ENCODE measurements at regions not wholly inside any gene's neighbourhood (a gene's known extent, or its start where the extent isn't known, plus 50 kb on each side); places are given as distances from the start of the nearest gene placed in this dataset.

DNA sequence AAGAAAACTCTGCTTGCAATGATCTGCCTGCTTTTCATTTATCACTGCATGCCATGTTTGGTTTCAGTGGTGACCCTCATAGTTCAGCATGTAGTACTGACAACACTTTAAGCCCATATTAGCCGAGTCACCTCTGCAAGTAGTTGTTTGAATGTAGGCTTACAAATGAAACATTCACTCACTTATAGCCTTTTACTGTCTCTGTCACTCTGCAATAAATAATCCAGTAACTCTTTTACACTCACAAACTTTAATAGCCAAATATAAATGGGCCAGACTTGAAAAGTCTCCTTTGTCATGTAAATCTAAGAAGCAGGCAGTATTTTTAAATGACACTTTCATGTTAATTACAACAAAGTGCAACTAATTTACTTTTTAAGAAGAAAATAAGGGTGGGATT, 1460.0 kb upstream of the ADGRB3 start:
- no peaks in the 10 kb centered on the region for H3K4me1 ChIP-seq
- H3K36me3 ChIP-seq, result no peaks in the 10 kb centered on the region
- H3K27me3 ChIP-seq (ENCODE audit: low read depth), result no peaks in the 10 kb centered on the region
- H3K4me3 ChIP-seq, result no peak overlapping the region
- TF ChIP-seq, protein P1, sequence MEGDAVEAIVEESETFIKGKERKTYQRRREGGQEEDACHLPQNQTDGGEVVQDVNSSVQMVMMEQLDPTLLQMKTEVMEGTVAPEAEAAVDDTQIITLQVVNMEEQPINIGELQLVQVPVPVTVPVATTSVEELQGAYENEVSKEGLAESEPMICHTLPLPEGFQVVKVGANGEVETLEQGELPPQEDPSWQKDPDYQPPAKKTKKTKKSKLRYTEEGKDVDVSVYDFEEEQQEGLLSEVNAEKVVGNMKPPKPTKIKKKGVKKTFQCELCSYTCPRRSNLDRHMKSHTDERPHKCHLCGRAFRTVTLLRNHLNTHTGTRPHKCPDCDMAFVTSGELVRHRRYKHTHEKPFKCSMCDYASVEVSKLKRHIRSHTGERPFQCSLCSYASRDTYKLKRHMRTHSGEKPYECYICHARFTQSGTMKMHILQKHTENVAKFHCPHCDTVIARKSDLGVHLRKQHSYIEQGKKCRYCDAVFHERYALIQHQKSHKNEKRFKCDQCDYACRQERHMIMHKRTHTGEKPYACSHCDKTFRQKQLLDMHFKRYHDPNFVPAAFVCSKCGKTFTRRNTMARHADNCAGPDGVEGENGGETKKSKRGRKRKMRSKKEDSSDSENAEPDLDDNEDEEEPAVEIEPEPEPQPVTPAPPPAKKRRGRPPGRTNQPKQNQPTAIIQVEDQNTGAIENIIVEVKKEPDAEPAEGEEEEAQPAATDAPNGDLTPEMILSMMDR (IDR thresholded peaks at IDR 0.05; ENCODE audit: borderline replicate concordance), result no peak
- intact Hi-C loops (cut with micrococcal nuclease), result no loop called here
- peaks cover 5% of the 10 kb centered on the region for H3K9me3 ChIP-seq (replicated peaks)
- H3K27ac ChIP-seq (replicated peaks), result no peak overlapping the region
- no peak for DNase-seq

DNA sequence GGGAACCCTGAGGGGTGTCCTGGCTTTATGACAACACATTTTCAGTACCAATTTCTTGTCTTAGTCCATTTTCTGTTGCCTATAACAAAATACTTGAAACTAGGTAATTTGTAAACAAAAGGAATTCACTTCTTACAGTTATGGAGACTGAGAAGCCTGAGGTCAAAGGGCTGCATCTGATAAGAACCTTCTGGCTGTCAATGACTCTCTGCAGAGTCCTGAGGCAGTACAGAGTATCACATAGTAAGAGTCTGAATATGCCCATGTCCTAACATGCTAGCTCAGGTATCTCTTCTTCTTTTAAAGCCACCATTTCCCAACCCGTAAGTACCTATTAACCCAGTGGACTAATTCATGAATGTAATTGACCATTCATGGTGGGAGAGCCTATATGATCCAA, 1458.6 kb upstream of the EYS start:
- peaks cover 11% of the 10 kb centered on the region for H3K9me3 ChIP-seq (replicated peaks)
- TF ChIP-seq, protein P1 (IDR thresholded peaks at IDR 0.05; ENCODE audit: borderline replicate concordance), result no peak
- H3K27me3 ChIP-seq (ENCODE audit: low read depth), result no peaks in the 10 kb centered on the region
- no peaks in the 10 kb centered on the region for H3K36me3 ChIP-seq
- intact Hi-C loops (cut with micrococcal nuclease), result no loop called here
- DNase-seq, result no peak
- H3K4me1 ChIP-seq, result no peaks in the 10 kb centered on the region
- no peak overlapping the region for H3K4me3 ChIP-seq
- H3K27ac ChIP-seq (replicated peaks), result no peak overlapping the region

DNA sequence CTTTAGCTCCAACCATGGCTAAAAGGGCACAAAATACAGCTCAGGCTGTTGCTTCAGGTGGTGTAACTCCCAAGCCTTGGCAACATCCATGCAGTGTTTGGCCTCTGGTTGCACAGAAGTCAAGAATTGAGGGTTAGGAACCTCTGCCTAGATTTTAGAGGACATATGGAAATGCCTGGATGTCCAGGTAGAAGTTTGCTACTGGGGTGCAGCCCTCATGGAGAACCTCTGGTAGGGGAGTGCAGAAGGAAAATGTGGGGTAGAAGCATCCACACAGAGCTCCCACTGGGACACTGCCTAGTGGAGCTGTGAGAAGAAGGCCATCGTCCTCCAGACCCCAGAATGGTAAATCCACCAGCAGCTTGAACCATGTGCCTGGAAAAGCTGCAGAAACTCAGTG, 1453.8 kb upstream of the EYS start:
- TF ChIP-seq, protein P1 (IDR thresholded peaks at IDR 0.05; ENCODE audit: borderline replicate concordance), result no peak
- H3K27ac ChIP-seq (replicated peaks), result no peak overlapping the region
- H3K36me3 ChIP-seq, result no peaks in the 10 kb centered on the region
- peaks cover 17% of the 10 kb centered on the region for H3K9me3 ChIP-seq (replicated peaks)
- no peaks in the 10 kb centered on the region for H3K27me3 ChIP-seq (ENCODE audit: low read depth)
- no peak for DNase-seq
- intact Hi-C loops (cut with micrococcal nuclease), result no loop called here
- H3K4me1 ChIP-seq, result no peaks in the 10 kb centered on the region
- H3K4me3 ChIP-seq, result no peak overlapping the region

DNA sequence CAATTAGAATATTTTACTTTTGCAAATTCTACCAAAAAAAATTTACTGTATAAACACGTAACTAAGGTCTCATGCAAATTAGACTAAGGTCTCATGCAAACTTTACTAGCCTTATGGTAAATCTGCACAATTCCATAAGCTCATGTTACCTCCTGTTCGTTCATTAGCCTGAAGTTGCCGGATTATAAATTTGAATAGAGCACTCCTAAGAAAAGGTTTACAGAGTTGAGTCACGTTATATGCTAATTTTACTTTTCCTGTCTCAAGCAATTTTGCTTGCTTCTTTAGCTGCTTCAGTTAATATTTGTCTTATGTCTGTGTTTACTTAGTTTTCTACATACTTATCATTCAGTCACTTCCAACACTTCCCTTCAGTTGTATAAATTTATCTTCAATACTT, 1434.0 kb upstream of the EYS start:
- Histone ChIP-seq H3K9me3 (replicated peaks) (peaks cover 20% of the 10 kb centered on the region), H3K27me3 (ENCODE audit: low read depth) (no peaks in the 10 kb centered on the region), H3K36me3 (no peaks in the 10 kb centered on the region), H3K27ac (replicated peaks) (no peak overlapping the region), H3K4me3 (no peak overlapping the region), H3K4me1 (no peaks in the 10 kb centered on the region)
- TF ChIP-seq, protein P1 (IDR thresholded peaks at IDR 0.05; ENCODE audit: borderline replicate concordance), result no peak
- intact Hi-C loops (cut with micrococcal nuclease), result no loop called here
- DNase-seq, result no peak

DNA sequence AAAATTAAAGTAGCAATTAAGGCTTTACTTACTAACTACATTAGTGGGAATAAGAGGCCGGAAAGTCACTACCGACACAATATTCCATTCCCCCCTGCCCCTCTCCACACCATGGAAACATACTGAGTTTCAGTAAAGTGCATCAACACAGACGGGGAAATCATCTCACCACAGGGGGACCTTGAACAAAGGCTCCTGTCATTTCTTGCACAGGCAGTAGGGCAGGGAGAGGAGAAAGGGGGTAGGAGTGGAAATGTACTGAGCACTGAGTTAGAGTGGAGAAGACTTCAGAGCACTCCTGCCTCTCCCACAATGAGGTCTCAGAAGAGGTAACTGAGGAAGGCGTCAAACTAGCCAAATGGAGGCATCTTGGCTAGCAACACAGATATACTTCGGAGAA, 1426.9 kb upstream of the EYS start:
- intact Hi-C loops (cut with micrococcal nuclease), result no loop called here
- Histone ChIP-seq H3K27ac (replicated peaks) (no peak overlapping the region), H3K4me3 (no peak overlapping the region), H3K9me3 (replicated peaks) (no peaks in the 10 kb centered on the region), H3K4me1 (no peaks in the 10 kb centered on the region), H3K36me3 (no peaks in the 10 kb centered on the region), H3K27me3 (ENCODE audit: low read depth) (no peaks in the 10 kb centered on the region)
- TF ChIP-seq, protein P1 (IDR thresholded peaks at IDR 0.05; ENCODE audit: borderline replicate concordance), result no peak
- DNase-seq, result no peak

DNA sequence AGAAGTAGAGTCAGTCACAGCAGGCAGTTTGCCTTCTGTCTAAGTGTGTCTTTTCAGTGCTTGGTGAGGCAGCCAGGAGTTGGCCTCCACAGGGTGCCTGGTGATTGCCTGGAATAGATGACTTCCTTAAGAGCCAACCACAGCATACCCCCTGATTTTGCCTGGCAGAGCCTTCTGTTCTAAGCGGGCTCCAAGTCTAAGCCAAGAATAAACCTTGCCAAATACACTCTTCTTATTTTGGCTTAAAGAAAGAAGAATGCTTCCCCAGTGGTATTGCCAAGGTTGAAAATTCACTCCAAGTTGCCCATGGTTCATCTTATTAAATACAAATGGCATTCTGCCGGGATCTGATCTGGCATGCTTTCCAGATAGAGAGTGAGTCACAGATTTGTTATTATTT, 1424.8 kb upstream of the EYS start:
- DNase-seq, result no peak
- H3K9me3 ChIP-seq (replicated peaks), result no peaks in the 10 kb centered on the region
- no peaks in the 10 kb centered on the region for H3K27me3 ChIP-seq (ENCODE audit: low read depth)
- intact Hi-C loops (cut with micrococcal nuclease), result no loop called here
- no peak overlapping the region for H3K4me3 ChIP-seq
- H3K27ac ChIP-seq (replicated peaks), result no peak overlapping the region
- no peaks in the 10 kb centered on the region for H3K36me3 ChIP-seq
- TF ChIP-seq, protein P1 (IDR thresholded peaks at IDR 0.05; ENCODE audit: borderline replicate concordance), result no peak
- no peaks in the 10 kb centered on the region for H3K4me1 ChIP-seq

All from left ventricle myocardium inferior (tissue), 1 donor.